Stimulated activated effector memory CD8-positive, alpha-beta T cell treated with anti-CD3 and anti-CD28 coated beads, Interleukin-12 subunit alpha, Interleukin-12 subunit beta, amount 100 ng/mL, for 72 hours (primary cell): ENCODE measurements at regions not wholly inside any gene's neighbourhood (a gene's known extent, or its start where the extent isn't known, plus 50 kb on each side); places are given as distances from the start of the nearest gene placed in this dataset.
"Not testable (repeated sequence)": the region's sequence is repeated elsewhere in the genome, so short reads cannot be mapped to it uniquely, and the experiment has no call there.

Source experiments
- ATAC-seq: fragments of 150-1000 bp; cut with Tn5 transposase; 2 replicates; pipeline ENCODE4 v1.10.0; 2021
- DNase-seq, 2 donors: peaks; one replicate each; pipeline ENCODE4 v3.0.0; 2021 to 2022; ENCODE audit warnings: low spot score in 2 of 2
- H3K27ac Mint-ChIP-seq: one replicate; pipeline ENCODE4 v1.8.0; 2022; ENCODE audit warnings: mild to moderate bottlenecking, mixed read lengths
- H3K36me3 Mint-ChIP-seq: one replicate; pipeline ENCODE4 v1.8.0; 2022; ENCODE audit warnings: mild to moderate bottlenecking, mixed read lengths
- H3K4me1 Mint-ChIP-seq: one replicate; pipeline ENCODE4 v1.8.0; 2022; ENCODE audit warnings: mixed read lengths
- H3K4me3 Mint-ChIP-seq: one replicate; pipeline ENCODE4 v1.8.0; 2022; ENCODE audit warnings: mild to moderate bottlenecking, mixed read lengths
- H3K9me3 Mint-ChIP-seq: one replicate; pipeline ENCODE4 v1.8.0; 2022; ENCODE audit warnings: mixed read lengths

- Mint-ChIP-seq H3K27ac (no peak overlapping the region), H3K36me3 (no peaks in the 10 kb centered on the region), H3K4me1 (no peaks in the 10 kb centered on the region), H3K4me3 (no peak overlapping the region), H3K9me3 (no peaks in the 10 kb centered on the region)
- ATAC-seq (no peak), DNase-seq (no peak)
Measured at GRCh38 chr6:119506631-119507174, 157.1 kb upstream of the MAN1A1 start.

- ATAC-seq = no peak
- Mint-ChIP-seq H3K4me3 (no peak overlapping the region), H3K27ac (no peak overlapping the region), H3K36me3 (no peaks in the 10 kb centered on the region), H3K4me1 (no peaks in the 10 kb centered on the region), H3K9me3 (no peaks in the 10 kb centered on the region)
- DNase-seq = no peak
Measured at GRCh38 chr6:119501798-119502483, 152.4 kb upstream of the MAN1A1 start.

GRCh38 chr6:119499797-119500196 lies 150.2 kb upstream of the MAN1A1 start:
- Mint-ChIP-seq H3K27ac (no peak overlapping the region), H3K9me3 (no peaks in the 10 kb centered on the region), H3K4me3 (no peak overlapping the region), H3K36me3 (no peaks in the 10 kb centered on the region), H3K4me1 (no peaks in the 10 kb centered on the region)
- no peak for DNase-seq
- no peak for ATAC-seq

GRCh38 chr6:119497988-119498727 lies 148.6 kb upstream of the MAN1A1 start:
- DNase-seq (no peak), ATAC-seq (no peak)
- no peaks in the 10 kb centered on the region for H3K9me3 Mint-ChIP-seq
- no peak overlapping the region for H3K4me3 Mint-ChIP-seq
- no peaks in the 10 kb centered on the region for H3K36me3 Mint-ChIP-seq
- no peaks in the 10 kb centered on the region for H3K4me1 Mint-ChIP-seq
- no peak overlapping the region for H3K27ac Mint-ChIP-seq

- ATAC-seq = no peak
- no peak for DNase-seq
- Mint-ChIP-seq H3K4me1 (peaks cover 2% of the 10 kb centered on the region), H3K36me3 (no peaks in the 10 kb centered on the region), H3K27ac (no peak overlapping the region), H3K4me3 (no peak overlapping the region), H3K9me3 (peaks cover 2% of the 10 kb centered on the region)
Measured at GRCh38 chr6:119495230-119495683, 145.7 kb upstream of the MAN1A1 start.

GRCh38 chr6:119493980-119494379 lies 144.4 kb upstream of the MAN1A1 start:
- H3K4me1 Mint-ChIP-seq = peaks cover 7% of the 10 kb centered on the region
- H3K27ac Mint-ChIP-seq = no peak overlapping the region
- H3K4me3 Mint-ChIP-seq = no peak overlapping the region
- H3K36me3 Mint-ChIP-seq = no peaks in the 10 kb centered on the region
- ATAC-seq (no peak), DNase-seq (no peak)
- peaks cover 9% of the 10 kb centered on the region for H3K9me3 Mint-ChIP-seq

- H3K9me3 Mint-ChIP-seq, H3K36me3 Mint-ChIP-seq, H3K27ac Mint-ChIP-seq, ATAC-seq, H3K4me3 Mint-ChIP-seq, H3K4me1 Mint-ChIP-seq, DNase-seq: not testable (repeated sequence)
Measured at GRCh38 chr6:119491112-119491511, 141.6 kb upstream of the MAN1A1 start.

GRCh38 chr6:119490050-119490449 lies 140.5 kb upstream of the MAN1A1 start:
- not testable (repeated sequence) for H3K9me3 Mint-ChIP-seq, H3K27ac Mint-ChIP-seq, DNase-seq, ATAC-seq, H3K4me1 Mint-ChIP-seq, H3K4me3 Mint-ChIP-seq, H3K36me3 Mint-ChIP-seq

- no peak overlapping the region for H3K27ac Mint-ChIP-seq
- H3K9me3 Mint-ChIP-seq = peaks cover 4% of the 10 kb centered on the region
- ATAC-seq (no peak), DNase-seq (no peak)
- no peaks in the 10 kb centered on the region for H3K4me1 Mint-ChIP-seq
- H3K36me3 Mint-ChIP-seq = no peaks in the 10 kb centered on the region
- H3K4me3 Mint-ChIP-seq = no peak overlapping the region
Measured at GRCh38 chr6:119484598-119484997, 135.0 kb upstream of the MAN1A1 start.

- no peak for DNase-seq
- H3K36me3 Mint-ChIP-seq = no peaks in the 10 kb centered on the region
- ATAC-seq = no peak
- H3K4me1 Mint-ChIP-seq = no peaks in the 10 kb centered on the region
- H3K4me3 Mint-ChIP-seq = no peak overlapping the region
- H3K27ac Mint-ChIP-seq = no peak overlapping the region
- no peaks in the 10 kb centered on the region for H3K9me3 Mint-ChIP-seq
Measured at GRCh38 chr6:119483908-119484307, 134.3 kb upstream of the MAN1A1 start.

- Mint-ChIP-seq H3K9me3 (no peaks in the 10 kb centered on the region), H3K36me3 (no peaks in the 10 kb centered on the region), H3K4me1 (no peaks in the 10 kb centered on the region), H3K27ac (no peak overlapping the region), H3K4me3 (no peak overlapping the region)
- DNase-seq (no peak), ATAC-seq (no peak)
Measured at GRCh38 chr6:119482850-119483285, 133.3 kb upstream of the MAN1A1 start.

GRCh38 chr6:119481976-119482375 lies 132.4 kb upstream of the MAN1A1 start:
- Mint-ChIP-seq H3K9me3 (no peaks in the 10 kb centered on the region), H3K36me3 (no peaks in the 10 kb centered on the region), H3K4me1 (no peaks in the 10 kb centered on the region), H3K27ac (no peak overlapping the region), H3K4me3 (no peak overlapping the region)
- DNase-seq (no peak), ATAC-seq (no peak)

- H3K4me3 Mint-ChIP-seq = no peak overlapping the region
- DNase-seq = no peak
Measured at GRCh38 chr6:119480961-119481497, 131.5 kb upstream of the MAN1A1 start.

GRCh38 chr6:119479860-119480655 lies 130.5 kb upstream of the MAN1A1 start:
- no peaks in the 10 kb centered on the region for H3K36me3 Mint-ChIP-seq
- H3K27ac Mint-ChIP-seq = no peak overlapping the region
- no peak overlapping the region for H3K4me3 Mint-ChIP-seq
- ATAC-seq (no peak), DNase-seq (no peak)
- H3K4me1 Mint-ChIP-seq = no peaks in the 10 kb centered on the region
- H3K9me3 Mint-ChIP-seq = no peaks in the 10 kb centered on the region

More at GRCh38 chr6:119480961-119481497, 131.5 kb upstream of the MAN1A1 start:
- Mint-ChIP-seq H3K27ac (no peak overlapping the region), H3K4me1 (no peaks in the 10 kb centered on the region), H3K36me3 (no peaks in the 10 kb centered on the region), H3K9me3 (no peaks in the 10 kb centered on the region)
- ATAC-seq = no peak

GRCh38 chr6:119476554-119476953 lies 127.0 kb upstream of the MAN1A1 start:
- H3K4me1 Mint-ChIP-seq = no peaks in the 10 kb centered on the region
- no peak overlapping the region for H3K27ac Mint-ChIP-seq
- no peaks in the 10 kb centered on the region for H3K36me3 Mint-ChIP-seq
- H3K9me3 Mint-ChIP-seq = peaks cover 4% of the 10 kb centered on the region
- DNase-seq (no peak), ATAC-seq (no peak)
- H3K4me3 Mint-ChIP-seq = no peak overlapping the region
